Natural killer cell (primary cell): ENCODE measurements at regions not wholly inside any gene's neighbourhood (a gene's known extent, or its start where the extent isn't known, plus 50 kb on each side); places are given as distances from the start of the nearest gene placed in this dataset.

Source experiments
- ATAC-seq, 3 donors: fragments of 150-1000 bp in 2 of 3; fragments of 200-7000 bp in 1 of 3; cut with Tn5 transposase; 1 replicate in 1 of 3; 2 replicates in 2 of 3; pipeline ENCODE4 v1.10.0; 2021; ENCODE audit warnings: mild to moderate bottlenecking in 2 of 3, moderate library complexity in 2 of 3
- DNase-seq, 2 donors: peaks; one replicate each; pipeline versions ENCODE4 v3.0.0 to v3.0.0-alpha.2; 2013 to 2021; ENCODE audit warnings: mixed read lengths in 1 of 2
- H3K27ac ChIP-seq: one replicate; pipeline ENCODE4 v1.5.1; 2013; ENCODE audit warnings: mild to moderate bottlenecking, low read length
- H3K27me3 ChIP-seq: one replicate; pipeline ENCODE4 v1.6.1; 2013; ENCODE audit warnings: low read length; ENCODE audit not compliant: control insufficient read depth, insufficient read depth
- H3K36me3 ChIP-seq: one replicate; pipeline ENCODE4 v1.6.1; 2013; ENCODE audit warnings: low read length; ENCODE audit not compliant: control insufficient read depth, insufficient read depth
- H3K4me1 ChIP-seq: one replicate; pipeline ENCODE4 v1.6.1; 2013; ENCODE audit warnings: low read length; ENCODE audit not compliant: control insufficient read depth, insufficient read depth
- H3K4me3 ChIP-seq: one replicate; pipeline ENCODE4 v1.5.1; 2013; ENCODE audit warnings: low read length
- H3K9me3 ChIP-seq: one replicate; pipeline ENCODE4 v1.6.1; 2013; ENCODE audit warnings: low read length; ENCODE audit not compliant: control insufficient read depth, insufficient read depth
- H3K27ac Mint-ChIP-seq, 2 donors: one replicate each; pipeline ENCODE4 v1.8.0; 2022; ENCODE audit warnings: mild to moderate bottlenecking in 2 of 2, mixed read lengths in 2 of 2, moderate library complexity in 1 of 2
- H3K27me3 Mint-ChIP-seq, 2 donors: one replicate each; pipeline ENCODE4 v1.8.0; 2022; ENCODE audit warnings: low read depth in 2 of 2, mixed read lengths in 2 of 2
- H3K36me3 Mint-ChIP-seq: one replicate; pipeline ENCODE4 v1.8.0; 2022; ENCODE audit warnings: mixed read lengths
- H3K4me1 Mint-ChIP-seq, 2 donors: one replicate each; pipeline ENCODE4 v1.8.0; 2022; ENCODE audit warnings: mixed read lengths in 2 of 2
- H3K4me3 Mint-ChIP-seq: one replicate; pipeline ENCODE4 v1.8.0; 2022; ENCODE audit warnings: mild to moderate bottlenecking, moderate library complexity, mixed read lengths
- H3K9me3 Mint-ChIP-seq, 2 donors: one replicate each; pipeline ENCODE4 v1.8.0; 2022; ENCODE audit warnings: mixed read lengths in 2 of 2
- CTCF ChIP-seq: fragments of 200-600 bp; IDR thresholded peaks from one replicate; pipeline ENCODE4 v1.8.0; 2022; ENCODE audit warnings: antibody characterized with exemption
- WGBS: methylation state at CpG from one replicate; pipeline ENCODE4 v1.1.7; 2013; ENCODE audit warnings: missing lambda C conversion rate; ENCODE audit not compliant: insufficient coverage; 5-methylcytosine and 5-hydroxymethylcytosine counted together
- intact Hi-C: fragments of 100-400 bp; cut with micrococcal nuclease; formaldehyde crosslinking; loops from one replicate; pipeline ENCODE4 v1.14.2; 2022

- no peaks in the 10 kb centered on the region for H3K27me3 Mint-ChIP-seq
- no peak overlapping the region for H3K27ac Mint-ChIP-seq
- no peak overlapping the region for H3K4me3 Mint-ChIP-seq
- intact Hi-C loops = no loop called here
- Histone ChIP-seq H3K9me3 (no peaks in the 10 kb centered on the region), H3K36me3 (no peaks in the 10 kb centered on the region), H3K4me3 (no peak overlapping the region), H3K4me1 (no peaks in the 10 kb centered on the region), H3K27ac (no peak overlapping the region), H3K27me3 (no peaks in the 10 kb centered on the region)
- peaks cover 6% of the 10 kb centered on the region for H3K36me3 Mint-ChIP-seq
- TF ChIP-seq CTCF = no peak
- ATAC-seq = no peak
- no peaks in the 10 kb centered on the region for H3K4me1 Mint-ChIP-seq
- DNase-seq = no peak
- no peaks in the 10 kb centered on the region for H3K9me3 Mint-ChIP-seq
Observed at GRCh38 chr2:145007960-145008263, 488.0 kb upstream of the ZEB2 start.

GRCh38 chr2:145007093-145007959 lies 487.4 kb upstream of the ZEB2 start:
- H3K9me3 Mint-ChIP-seq = no peaks in the 10 kb centered on the region
- H3K4me3 Mint-ChIP-seq = no peak overlapping the region
- no peaks in the 10 kb centered on the region for H3K4me1 ChIP-seq
- no peaks in the 10 kb centered on the region for H3K27me3 ChIP-seq
- H3K4me1 Mint-ChIP-seq = no peaks in the 10 kb centered on the region
- no peak for DNase-seq
- H3K36me3 ChIP-seq = no peaks in the 10 kb centered on the region
- no peak overlapping the region for H3K4me3 ChIP-seq
- H3K27ac Mint-ChIP-seq = no peak overlapping the region
- H3K27me3 Mint-ChIP-seq = no peaks in the 10 kb centered on the region
- H3K36me3 Mint-ChIP-seq = peaks cover 7% of the 10 kb centered on the region
- H3K27ac ChIP-seq = no peak overlapping the region
- WGBS = 92% methylated on average over 13 of the region's 13 CpGs
- intact Hi-C loops = no loop called here
- ATAC-seq = no peak
- no peaks in the 10 kb centered on the region for H3K9me3 ChIP-seq
- no peak for TF ChIP-seq CTCF

- Mint-ChIP-seq H3K4me1 (no peaks in the 10 kb centered on the region), H3K9me3 (no peaks in the 10 kb centered on the region), H3K27ac (no peak overlapping the region), H3K4me3 (no peak overlapping the region), H3K27me3 (peaks cover 0 to 7% of the 10 kb centered on the region in 2 donors), H3K36me3 (peaks cover 7% of the 10 kb centered on the region)
- WGBS = 92% methylated on average over 1 of the region's 1 CpG
- Histone ChIP-seq H3K9me3 (no peaks in the 10 kb centered on the region), H3K27me3 (no peaks in the 10 kb centered on the region), H3K4me3 (no peak overlapping the region), H3K4me1 (no peaks in the 10 kb centered on the region), H3K36me3 (no peaks in the 10 kb centered on the region), H3K27ac (no peak overlapping the region)
- no peak for TF ChIP-seq CTCF
- DNase-seq (no peak), ATAC-seq (no peak)
- intact Hi-C loops = no loop called here
Observed at GRCh38 chr2:145002624-145003023, 482.7 kb upstream of the ZEB2 start.

GRCh38 chr2:145000376-145000775 lies 480.5 kb upstream of the ZEB2 start:
- DNase-seq (no peak), ATAC-seq (no peak)
- no peak for TF ChIP-seq CTCF
- peaks cover 0 to 7% of the 10 kb centered on the region in 2 donors for H3K27me3 Mint-ChIP-seq
- Histone ChIP-seq H3K27ac (no peak overlapping the region), H3K36me3 (no peaks in the 10 kb centered on the region), H3K9me3 (no peaks in the 10 kb centered on the region), H3K4me1 (no peaks in the 10 kb centered on the region), H3K4me3 (no peak overlapping the region), H3K27me3 (no peaks in the 10 kb centered on the region)
- H3K36me3 Mint-ChIP-seq = peaks cover 7% of the 10 kb centered on the region
- intact Hi-C loops = no loop called here
- H3K4me3 Mint-ChIP-seq = no peak overlapping the region
- no peaks in the 10 kb centered on the region for H3K4me1 Mint-ChIP-seq
- no peaks in the 10 kb centered on the region for H3K9me3 Mint-ChIP-seq
- no peak overlapping the region for H3K27ac Mint-ChIP-seq
